Right lobe of liver (tissue), 6 donors: ENCODE measurements at regions not wholly inside any gene's neighbourhood (a gene's known extent, or its start where the extent isn't known, plus 50 kb on each side); places are given as distances from the start of the nearest gene placed in this dataset.
"Not testable (repeated sequence)": the region's sequence is repeated elsewhere in the genome, so short reads cannot be mapped to it uniquely, and the experiment has no call there.

Experiments used
- ATAC-seq, 4 donors: fragments of 200-7000 bp; cut with Tn5 transposase; one replicate each; pipeline ENCODE4 v1.9.1; 2020; ENCODE audit warnings: mild to moderate bottlenecking in 4 of 4, moderate library complexity in 4 of 4
- DNase-seq, 3 donors: peaks; one replicate each; pipeline ENCODE4 v3.0.0-alpha.2; 2020
- H3K27ac ChIP-seq, 3 donors: fragments of 200-600 bp; one replicate each; pipeline ENCODE4 v1.8.0; 2022
- H3K27me3 ChIP-seq, 2 donors: fragments of 200-600 bp; one replicate each; pipeline ENCODE4 v1.8.0; 2022
- H3K36me3 ChIP-seq, 4 donors: fragments of 200-600 bp; sonication (generic) in 1 of 4; one replicate each; pipeline versions ENCODE4 v1.5.1 to v1.8.0; 2017 to 2022; ENCODE audit warnings: control low read depth in 1 of 4
- H3K4me1 ChIP-seq, 4 donors: fragments of 200-600 bp; sonication (generic) in 1 of 4; one replicate each; pipeline versions ENCODE4 v1.5.1 to v1.8.0; 2017 to 2022; ENCODE audit warnings: control low read depth in 1 of 4
- H3K4me3 ChIP-seq, 3 donors: fragments of 200-600 bp; one replicate each; pipeline ENCODE4 v1.8.0; 2022
- H3K9me3 ChIP-seq, 4 donors: fragments of 200-600 bp; sonication (generic) in 1 of 4; one replicate each; pipeline versions ENCODE4 v1.5.1 to v1.8.0; 2017 to 2022; ENCODE audit warnings: control low read depth in 1 of 4
- POLR2A ChIP-seq: fragments of 450-650 bp; IDR thresholded peaks from one replicate; pipeline ENCODE4 v1.6.1; 2017; ENCODE audit warnings: antibody characterized with exemption, mild to moderate bottlenecking
- WGBS: methylation state at CpG from one replicate; pipeline ENCODE4 v1.1.6; 2018; ENCODE audit warnings: low coverage, low lambda C conversion rate; ENCODE audit not compliant: insufficient coverage; ENCODE audit errors: missing lambda C conversion rate; 5-methylcytosine and 5-hydroxymethylcytosine counted together
- intact Hi-C, 2 donors: fragments of 100-400 bp; cut with DNase I; formaldehyde crosslinking; loops; one replicate each; pipeline versions ENCODE4 v1.11.2 to v1.14.1; 2022
- TF ChIP-seq, protein P1 (sequence below), 4 donors: fragments of 200-600 bp in 3 of 4; fragments of 450-650 bp in 1 of 4; IDR thresholded peaks; one replicate each; pipeline versions ENCODE4 v1.5.1 to v1.8.0; 2016 to 2022; ENCODE audit warnings: antibody characterized with exemption in 4 of 4, mild to moderate bottlenecking in 2 of 4
- donor health status: DM: no; HTN: yes; CAD: no.
- donor health status: DM: no; HTN: no; CAD: no.
- donor health status: DM: no; HTN: no; CAD: no.
- donor health status: DM: no; HTN: yes; CAD: no.
- donor health status: DM: no; HTN: yes; CAD: no.

DNA sequence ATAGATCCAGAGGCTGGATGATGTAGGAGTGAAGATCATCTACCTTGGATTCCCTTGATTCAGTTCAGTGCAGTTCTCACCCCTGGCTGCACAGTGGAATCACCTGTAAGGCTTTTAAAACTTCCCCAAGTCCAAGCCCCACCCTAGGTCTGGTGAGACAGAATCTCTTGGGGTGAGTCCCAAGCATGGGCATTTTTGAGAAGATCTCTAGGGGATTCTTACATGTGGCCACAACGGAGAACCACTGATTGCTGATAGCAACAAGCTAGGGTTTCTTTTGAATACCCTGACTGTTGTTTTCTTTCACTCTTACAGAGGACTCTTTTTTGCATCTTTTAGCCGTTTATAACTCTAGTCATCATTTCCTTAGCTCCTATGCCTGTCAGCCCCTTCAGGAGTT, 204.9 kb upstream of the RASGRP1 start:
- Histone ChIP-seq H3K4me1 (no peaks in the 10 kb centered on the region), H3K4me3 (no peak overlapping the region), H3K27ac (no peak overlapping the region), H3K9me3 (no peaks in the 10 kb centered on the region), H3K27me3 (no peaks in the 10 kb centered on the region), H3K36me3 (no peaks in the 10 kb centered on the region)
- DNase-seq: no peak
- intact Hi-C loops: no loop called here
- no peak for ATAC-seq
- WGBS: 27% methylated on average over 2 of the region's 2 CpGs
- no peak for TF ChIP-seq POLR2A
- TF ChIP-seq, protein P1, sequence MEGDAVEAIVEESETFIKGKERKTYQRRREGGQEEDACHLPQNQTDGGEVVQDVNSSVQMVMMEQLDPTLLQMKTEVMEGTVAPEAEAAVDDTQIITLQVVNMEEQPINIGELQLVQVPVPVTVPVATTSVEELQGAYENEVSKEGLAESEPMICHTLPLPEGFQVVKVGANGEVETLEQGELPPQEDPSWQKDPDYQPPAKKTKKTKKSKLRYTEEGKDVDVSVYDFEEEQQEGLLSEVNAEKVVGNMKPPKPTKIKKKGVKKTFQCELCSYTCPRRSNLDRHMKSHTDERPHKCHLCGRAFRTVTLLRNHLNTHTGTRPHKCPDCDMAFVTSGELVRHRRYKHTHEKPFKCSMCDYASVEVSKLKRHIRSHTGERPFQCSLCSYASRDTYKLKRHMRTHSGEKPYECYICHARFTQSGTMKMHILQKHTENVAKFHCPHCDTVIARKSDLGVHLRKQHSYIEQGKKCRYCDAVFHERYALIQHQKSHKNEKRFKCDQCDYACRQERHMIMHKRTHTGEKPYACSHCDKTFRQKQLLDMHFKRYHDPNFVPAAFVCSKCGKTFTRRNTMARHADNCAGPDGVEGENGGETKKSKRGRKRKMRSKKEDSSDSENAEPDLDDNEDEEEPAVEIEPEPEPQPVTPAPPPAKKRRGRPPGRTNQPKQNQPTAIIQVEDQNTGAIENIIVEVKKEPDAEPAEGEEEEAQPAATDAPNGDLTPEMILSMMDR (IDR thresholded peaks at IDR 0.05): no peak

DNA sequence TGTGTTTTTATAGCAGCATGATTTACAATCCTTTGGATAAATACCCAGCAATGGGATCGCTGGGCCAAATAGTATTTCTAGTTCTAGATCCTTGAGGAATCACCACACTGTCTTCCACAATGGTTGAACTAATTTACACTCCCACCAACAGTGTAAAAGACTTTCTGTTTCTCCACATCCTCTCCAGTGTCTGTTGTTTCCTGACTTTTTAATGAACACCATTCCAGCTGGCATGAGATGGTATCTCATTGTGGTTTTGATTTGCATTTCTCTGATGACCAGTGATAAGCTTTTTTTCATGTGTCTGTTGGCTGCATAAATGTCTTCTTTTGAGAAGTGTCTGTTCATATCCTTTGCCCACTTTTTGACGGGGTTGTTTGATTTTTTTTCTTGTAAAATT, 209.5 kb upstream of the RASGRP1 start:
- H3K27me3 ChIP-seq, H3K4me1 ChIP-seq, H3K27ac ChIP-seq, H3K4me3 ChIP-seq, H3K9me3 ChIP-seq, DNase-seq, ATAC-seq, intact Hi-C loops, H3K36me3 ChIP-seq: not testable (repeated sequence)
- 67% methylated on average over 2 of the region's 2 CpGs for WGBS

DNA sequence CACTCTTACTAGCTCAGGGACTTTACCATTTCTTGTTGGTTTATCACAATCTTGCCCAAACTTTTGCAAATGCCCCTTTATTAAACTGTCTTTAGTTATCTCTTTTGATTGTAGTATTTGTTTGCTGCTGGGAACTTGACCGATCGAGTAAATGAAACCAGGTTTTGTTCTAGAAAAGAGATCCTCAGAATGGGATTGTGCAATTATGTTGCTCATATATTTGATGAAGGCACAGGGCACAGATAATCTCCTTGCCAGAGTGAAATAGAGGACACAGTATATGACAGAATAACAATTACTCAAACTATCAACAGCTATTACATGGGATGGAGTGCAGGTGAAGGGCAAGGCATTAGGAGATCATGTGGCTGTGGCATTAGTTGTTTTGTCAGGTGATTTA, 216.6 kb upstream of the RASGRP1 start:
- Histone ChIP-seq H3K4me3 (no peak overlapping the region), H3K27me3 (no peaks in the 10 kb centered on the region), H3K27ac (no peak overlapping the region), H3K4me1 (no peaks in the 10 kb centered on the region), H3K36me3 (no peaks in the 10 kb centered on the region), H3K9me3 (no peaks in the 10 kb centered on the region)
- 81% methylated on average over 2 of the region's 2 CpGs for WGBS
- DNase-seq (no peak), ATAC-seq (no peak)
- TF ChIP-seq, protein P1 (IDR thresholded peaks at IDR 0.05): no peak
- TF ChIP-seq POLR2A: no peak
- intact Hi-C loops: no loop called here

DNA sequence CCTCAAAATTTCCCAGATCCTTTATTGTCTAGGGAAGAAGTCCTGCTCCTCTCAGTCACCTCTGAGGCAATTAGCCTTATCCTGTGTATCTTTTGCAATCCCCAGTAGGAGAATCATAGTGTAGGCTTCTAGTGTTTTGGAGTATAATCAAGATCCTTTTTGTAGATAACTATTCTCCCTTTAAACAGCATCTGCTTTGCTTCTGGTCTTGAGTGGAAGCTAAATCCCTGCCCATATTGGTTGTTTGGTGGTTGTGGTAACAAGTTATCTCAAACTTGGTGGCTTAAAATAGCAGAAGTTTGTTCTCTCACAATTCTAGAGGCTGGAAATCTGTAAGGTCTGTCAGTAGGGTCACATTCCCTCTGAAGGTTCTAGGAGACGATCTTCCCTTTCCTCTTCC, 217.5 kb upstream of the RASGRP1 start:
- H3K9me3 ChIP-seq: no peaks in the 10 kb centered on the region
- ATAC-seq: no peak
- DNase-seq: no peak
- H3K36me3 ChIP-seq: no peaks in the 10 kb centered on the region
- H3K27ac ChIP-seq: no peak overlapping the region
- WGBS: 40% methylated on average over 1 of the region's 1 CpG
- no peaks in the 10 kb centered on the region for H3K27me3 ChIP-seq
- intact Hi-C loops: no loop called here
- no peak overlapping the region for H3K4me3 ChIP-seq
- TF ChIP-seq, protein P1 (IDR thresholded peaks at IDR 0.05): no peak
- TF ChIP-seq POLR2A: no peak
- no peaks in the 10 kb centered on the region for H3K4me1 ChIP-seq

DNA sequence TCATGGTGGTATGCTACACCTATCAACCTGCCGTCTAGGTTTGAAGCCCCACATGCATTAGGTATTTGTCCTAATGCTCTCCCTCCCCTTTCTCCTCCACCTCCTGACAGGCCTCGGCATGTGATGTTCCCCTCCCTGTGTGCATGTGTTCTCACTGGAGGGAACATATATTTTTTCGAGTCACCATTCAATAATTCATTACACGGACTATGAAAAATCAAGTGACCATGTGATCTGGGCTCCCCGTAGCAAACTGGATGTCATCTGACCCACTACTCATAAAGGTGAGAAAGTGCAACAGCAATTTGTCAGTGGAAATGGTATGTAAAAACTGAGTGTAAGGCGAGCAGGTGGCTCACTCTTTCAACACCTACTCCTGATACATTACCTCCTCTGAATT, 224.3 kb upstream of the RASGRP1 start:
- no peaks in the 10 kb centered on the region for H3K36me3 ChIP-seq
- no peak overlapping the region for H3K4me3 ChIP-seq
- no peak overlapping the region for H3K27ac ChIP-seq
- ATAC-seq (no peak), DNase-seq (no peak)
- intact Hi-C loops: no loop called here
- no peaks in the 10 kb centered on the region for H3K9me3 ChIP-seq
- 78% methylated on average over 6 of the region's 6 CpGs for WGBS
- H3K27me3 ChIP-seq: no peaks in the 10 kb centered on the region
- no peaks in the 10 kb centered on the region for H3K4me1 ChIP-seq
- no peak for TF ChIP-seq POLR2A
- TF ChIP-seq, protein P1 (IDR thresholded peaks at IDR 0.05): no peak
